ENCODE measurements at regions not wholly inside any gene's neighbourhood (a gene's known extent, or its start where the extent isn't known, plus 50 kb on each side); places are given as distances from the start of the nearest gene placed in this dataset.

DNA sequence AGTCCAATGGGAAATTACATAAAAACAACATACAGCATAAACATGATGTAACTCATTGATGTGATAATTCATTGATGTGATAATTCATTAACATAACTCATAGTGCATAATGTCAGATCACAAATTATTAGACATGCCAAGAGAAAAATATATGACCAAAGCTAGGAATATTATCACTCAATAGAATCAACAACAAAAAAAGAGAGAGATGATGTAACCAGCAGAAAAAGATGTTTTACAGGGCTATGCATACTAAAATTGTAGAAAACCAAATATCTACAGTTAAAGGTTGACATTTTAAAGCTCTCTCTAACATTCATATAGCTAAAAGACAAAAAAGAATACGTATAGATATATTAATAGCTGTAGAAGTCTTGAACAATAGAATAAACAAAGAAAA is 1067.2 kb upstream of the ADGRB3 start:
- TF ChIP-seq, protein P1, sequence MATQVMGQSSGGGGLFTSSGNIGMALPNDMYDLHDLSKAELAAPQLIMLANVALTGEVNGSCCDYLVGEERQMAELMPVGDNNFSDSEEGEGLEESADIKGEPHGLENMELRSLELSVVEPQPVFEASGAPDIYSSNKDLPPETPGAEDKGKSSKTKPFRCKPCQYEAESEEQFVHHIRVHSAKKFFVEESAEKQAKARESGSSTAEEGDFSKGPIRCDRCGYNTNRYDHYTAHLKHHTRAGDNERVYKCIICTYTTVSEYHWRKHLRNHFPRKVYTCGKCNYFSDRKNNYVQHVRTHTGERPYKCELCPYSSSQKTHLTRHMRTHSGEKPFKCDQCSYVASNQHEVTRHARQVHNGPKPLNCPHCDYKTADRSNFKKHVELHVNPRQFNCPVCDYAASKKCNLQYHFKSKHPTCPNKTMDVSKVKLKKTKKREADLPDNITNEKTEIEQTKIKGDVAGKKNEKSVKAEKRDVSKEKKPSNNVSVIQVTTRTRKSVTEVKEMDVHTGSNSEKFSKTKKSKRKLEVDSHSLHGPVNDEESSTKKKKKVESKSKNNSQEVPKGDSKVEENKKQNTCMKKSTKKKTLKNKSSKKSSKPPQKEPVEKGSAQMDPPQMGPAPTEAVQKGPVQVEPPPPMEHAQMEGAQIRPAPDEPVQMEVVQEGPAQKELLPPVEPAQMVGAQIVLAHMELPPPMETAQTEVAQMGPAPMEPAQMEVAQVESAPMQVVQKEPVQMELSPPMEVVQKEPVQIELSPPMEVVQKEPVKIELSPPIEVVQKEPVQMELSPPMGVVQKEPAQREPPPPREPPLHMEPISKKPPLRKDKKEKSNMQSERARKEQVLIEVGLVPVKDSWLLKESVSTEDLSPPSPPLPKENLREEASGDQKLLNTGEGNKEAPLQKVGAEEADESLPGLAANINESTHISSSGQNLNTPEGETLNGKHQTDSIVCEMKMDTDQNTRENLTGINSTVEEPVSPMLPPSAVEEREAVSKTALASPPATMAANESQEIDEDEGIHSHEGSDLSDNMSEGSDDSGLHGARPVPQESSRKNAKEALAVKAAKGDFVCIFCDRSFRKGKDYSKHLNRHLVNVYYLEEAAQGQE (IDR thresholded peaks at IDR 0.05; ENCODE audit: low read depth): no peak
- TF ChIP-seq RAD21 (IDR thresholded peaks at IDR 0.05; ENCODE audit: low read depth) (no peak), TEAD4 (IDR thresholded peaks at IDR 0.05) (no peak)

GRCh38 chr6:67563671-67564070 is 1071.4 kb upstream of the ADGRB3 start:
- TF ChIP-seq CEBPB (IDR thresholded peaks at IDR 0.05) (no peak), YY1 (IDR thresholded peaks at IDR 0.05; ENCODE audit: low read depth) (no peak), TAF1 (IDR thresholded peaks at IDR 0.05; ENCODE audit: low read depth) (no peak), ZBTB7A (IDR thresholded peaks at IDR 0.05; ENCODE audit: low read depth) (no peak), FOXM1 (IDR thresholded peaks at IDR 0.05; ENCODE audit: borderline replicate concordance, low read depth) (no peak), TEAD4 (IDR thresholded peaks at IDR 0.05) (no peak), EGR1 (IDR thresholded peaks at IDR 0.05) (no peak), RAD21 (IDR thresholded peaks at IDR 0.05; ENCODE audit: low read depth) (no peak)
- TF ChIP-seq, protein P2, sequence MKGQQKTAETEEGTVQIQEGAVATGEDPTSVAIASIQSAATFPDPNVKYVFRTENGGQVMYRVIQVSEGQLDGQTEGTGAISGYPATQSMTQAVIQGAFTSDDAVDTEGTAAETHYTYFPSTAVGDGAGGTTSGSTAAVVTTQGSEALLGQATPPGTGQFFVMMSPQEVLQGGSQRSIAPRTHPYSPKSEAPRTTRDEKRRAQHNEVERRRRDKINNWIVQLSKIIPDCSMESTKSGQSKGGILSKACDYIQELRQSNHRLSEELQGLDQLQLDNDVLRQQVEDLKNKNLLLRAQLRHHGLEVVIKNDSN (IDR thresholded peaks at IDR 0.05): no peak
- TF ChIP-seq, protein P3, sequence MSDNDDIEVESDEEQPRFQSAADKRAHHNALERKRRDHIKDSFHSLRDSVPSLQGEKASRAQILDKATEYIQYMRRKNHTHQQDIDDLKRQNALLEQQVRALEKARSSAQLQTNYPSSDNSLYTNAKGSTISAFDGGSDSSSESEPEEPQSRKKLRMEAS (IDR thresholded peaks at IDR 0.05): no peak

DNA sequence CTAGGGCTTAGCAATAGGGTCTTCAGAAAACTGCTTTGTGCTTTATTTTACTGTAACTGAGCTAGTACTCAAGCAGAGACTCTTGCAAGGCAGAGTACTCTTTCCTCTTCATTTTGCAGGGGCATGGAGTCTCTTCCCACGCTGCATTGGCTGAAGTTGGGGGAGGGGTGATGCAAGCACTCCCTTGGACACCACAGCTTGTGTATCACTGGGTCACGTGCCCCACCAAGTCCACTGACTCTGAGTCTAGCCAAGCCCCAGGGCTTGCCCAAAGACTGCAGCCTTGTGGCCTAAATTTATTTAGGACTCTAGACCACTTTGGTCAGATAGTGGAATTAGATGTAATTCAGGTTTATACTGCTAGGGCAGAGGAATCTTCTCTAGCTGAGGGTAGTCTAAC is 1075.0 kb upstream of the ADGRB3 start:
- TF ChIP-seq CREB1 (IDR thresholded peaks at IDR 0.05; ENCODE audit: low read depth) (no peak), TCF12 (IDR thresholded peaks at IDR 0.05; ENCODE audit: low read depth) (no peak), EGR1 (IDR thresholded peaks at IDR 0.05) (no peak), ZBTB7A (IDR thresholded peaks at IDR 0.05; ENCODE audit: low read depth) (no peak), EP300 (IDR thresholded peaks at IDR 0.05; ENCODE audit: borderline replicate concordance) (no peak), TAF1 (IDR thresholded peaks at IDR 0.05; ENCODE audit: low read depth) (no peak), FOXM1 (IDR thresholded peaks at IDR 0.05; ENCODE audit: borderline replicate concordance, low read depth) (no peak), CEBPB (IDR thresholded peaks at IDR 0.05) (no peak), NFIC (IDR thresholded peaks at IDR 0.05) (no peak), YY1 (IDR thresholded peaks at IDR 0.05; ENCODE audit: low read depth) (no peak), TEAD4 (IDR thresholded peaks at IDR 0.05) (no peak), RAD21 (IDR thresholded peaks at IDR 0.05; ENCODE audit: low read depth) (no peak)
- TF ChIP-seq, protein P1 (IDR thresholded peaks at IDR 0.05; ENCODE audit: low read depth): no peak
- TF ChIP-seq, protein P2 (IDR thresholded peaks at IDR 0.05): no peak
- TF ChIP-seq, protein P3 (IDR thresholded peaks at IDR 0.05): no peak

GRCh38 chr6:67558985-67559384 is 1076.1 kb upstream of the ADGRB3 start:
- TF ChIP-seq EP300 (IDR thresholded peaks at IDR 0.05; ENCODE audit: borderline replicate concordance): no peak
- TF ChIP-seq, protein P3 (IDR thresholded peaks at IDR 0.05): no peak
- TF ChIP-seq EGR1 (IDR thresholded peaks at IDR 0.05): no peak
- TF ChIP-seq CREB1 (IDR thresholded peaks at IDR 0.05; ENCODE audit: low read depth): no peak
- TF ChIP-seq, protein P2 (IDR thresholded peaks at IDR 0.05): no peak

DNA sequence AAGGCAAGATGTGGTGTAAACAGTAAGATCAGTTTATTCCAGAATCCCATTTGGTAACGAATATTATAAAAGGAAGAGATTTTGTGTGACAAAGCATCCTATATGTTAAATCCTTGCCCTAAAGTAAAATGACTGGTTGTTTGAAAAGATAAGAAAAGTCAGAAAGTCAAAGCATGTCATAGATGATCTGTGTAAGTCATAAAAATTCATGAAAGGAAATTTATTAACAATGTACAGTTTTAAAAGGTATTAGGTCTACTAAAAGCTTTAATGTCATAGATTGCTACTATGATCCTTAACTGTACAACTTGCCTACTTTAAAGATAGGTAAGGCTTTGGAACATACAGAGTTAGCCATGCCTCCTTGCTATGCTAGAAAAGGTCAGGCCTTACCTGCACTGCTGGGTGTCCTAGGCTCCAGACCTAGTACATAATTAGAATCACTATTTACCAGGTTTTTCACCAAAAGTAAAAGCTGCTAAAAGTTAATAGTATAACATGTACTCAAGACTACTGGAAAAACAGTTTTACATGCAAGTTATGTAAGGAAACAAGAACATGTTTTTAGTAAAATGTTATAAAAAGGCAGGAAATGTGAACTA is 1090.1 kb upstream of the ADGRB3 start:
- TF ChIP-seq FOXM1 (IDR thresholded peaks at IDR 0.05; ENCODE audit: borderline replicate concordance, low read depth) (no peak), EGR1 (IDR thresholded peaks at IDR 0.05) (no peak), ZBTB7A (IDR thresholded peaks at IDR 0.05; ENCODE audit: low read depth) (no peak), YY1 (IDR thresholded peaks at IDR 0.05; ENCODE audit: low read depth) (no peak)
- TF ChIP-seq, protein P3 (IDR thresholded peaks at IDR 0.05): no peak
- TF ChIP-seq, protein P2 (IDR thresholded peaks at IDR 0.05): no peak
- TF ChIP-seq, protein P1 (IDR thresholded peaks at IDR 0.05; ENCODE audit: low read depth): no peak
